HCT116 (cell line): ENCODE measurements at regions not wholly inside any gene's neighbourhood (a gene's known extent, or its start where the extent isn't known, plus 50 kb on each side); places are given as distances from the start of the nearest gene placed in this dataset.

Experiments used
- CEBPB ChIP-seq: IDR thresholded peaks from 2 replicates; pipeline ENCODE4 v1.6.1; 2012; ENCODE audit warnings: low read depth
- EGR1 ChIP-seq: IDR thresholded peaks from 2 replicates; pipeline ENCODE4 v1.6.1; 2012; ENCODE audit warnings: low read depth
- ELF1 ChIP-seq: IDR thresholded peaks from 2 replicates; pipeline ENCODE4 v1.6.1; 2012; ENCODE audit warnings: low read depth, borderline replicate concordance
- EZH2phosphoT487 ChIP-seq: fragments of 200-600 bp; IDR thresholded peaks from 2 replicates; pipeline ENCODE4 v1.6.1; 2018; ENCODE audit warnings: antibody characterized with exemption, borderline replicate concordance
- FOSL1 ChIP-seq: IDR thresholded peaks from 2 replicates; pipeline ENCODE4 v1.6.1; 2012; ENCODE audit warnings: low read depth
- RAD21 ChIP-seq: IDR thresholded peaks from 2 replicates; pipeline ENCODE4 v1.6.1; 2012; ENCODE audit warnings: low read depth, mild to moderate bottlenecking
- SIN3A ChIP-seq: IDR thresholded peaks from 2 replicates; pipeline ENCODE4 v1.6.1; 2012; ENCODE audit warnings: low read depth
- ZNF274 ChIP-seq: fragments of 200-500 bp; sonication (Bioruptor generic); IDR thresholded peaks from 2 replicates; pipeline ENCODE4 v1.6.1; 2014; ENCODE audit warnings: mild to moderate bottlenecking, low read depth, low read length, inconsistent platforms
- TF ChIP-seq, protein P1 (sequence below), 3 experiments: fragments of 200-600 bp in 1 of 3; sonication (generic) in 1 of 3; IDR thresholded peaks in 2 of 3; conservative IDR thresholded peaks in 1 of 3; 2 replicates each; pipeline ENCODE4 v1.5.1; 2012 to 2017; ENCODE audit warnings: low read depth in 2 of 3, low read length in 2 of 3, antibody characterized with exemption in 1 of 3, borderline replicate concordance in 1 of 3, control low read depth in 1 of 3, mild to moderate bottlenecking in 1 of 3, mixed read lengths in 1 of 3, mixed run types in 1 of 3, moderate library complexity in 1 of 3; ENCODE audit not compliant: insufficient read depth in 1 of 3
- TF ChIP-seq, protein P2 (sequence below): IDR thresholded peaks from 2 replicates; pipeline ENCODE4 v1.6.1; 2012
- TF ChIP-seq, protein P3 (sequence below): IDR thresholded peaks from 2 replicates; pipeline ENCODE4 v1.6.1; 2011; ENCODE audit warnings: mild to moderate bottlenecking, low read length, moderate library complexity; ENCODE audit not compliant: insufficient replicate concordance; ENCODE audit errors: extremely low read depth

DNA sequence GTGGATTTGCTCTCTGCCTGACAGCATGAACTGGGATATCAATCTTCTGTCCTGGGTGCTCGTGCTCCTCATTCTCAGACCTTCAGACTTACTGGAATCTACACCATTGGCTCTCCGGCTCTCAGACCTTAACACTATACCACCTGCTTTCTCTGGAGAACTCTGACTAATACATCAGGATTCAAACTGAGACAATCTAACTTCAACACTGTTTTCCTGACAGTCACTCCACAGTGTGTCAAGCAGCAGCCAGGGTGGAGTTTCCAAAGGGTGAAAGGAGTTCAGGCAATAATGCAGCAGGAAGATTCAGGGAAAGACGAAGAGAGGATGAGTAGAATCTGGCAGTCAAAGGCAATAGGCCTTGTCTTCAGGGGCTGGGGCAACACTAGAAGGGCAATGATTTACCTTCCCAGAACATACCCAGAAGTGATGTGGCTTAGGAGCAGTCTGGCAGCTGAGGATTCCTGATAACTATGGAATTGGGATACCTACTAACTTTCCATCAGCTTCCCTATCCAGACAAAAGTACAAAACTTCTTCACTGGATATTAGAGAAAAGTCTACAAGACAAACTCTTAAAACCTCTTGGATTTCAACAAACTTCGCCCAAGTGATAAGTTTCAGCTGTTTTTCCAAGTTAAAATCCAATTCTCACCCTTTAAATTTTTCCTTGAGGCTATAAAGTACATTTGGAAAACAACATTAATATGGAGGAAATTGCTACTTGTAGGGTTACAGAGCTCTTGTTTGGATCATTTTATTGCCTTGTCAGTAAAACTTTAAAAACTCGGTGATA lies 58.4 kb upstream of the SLIT2 start (continued):
- TF ChIP-seq, protein P1, sequence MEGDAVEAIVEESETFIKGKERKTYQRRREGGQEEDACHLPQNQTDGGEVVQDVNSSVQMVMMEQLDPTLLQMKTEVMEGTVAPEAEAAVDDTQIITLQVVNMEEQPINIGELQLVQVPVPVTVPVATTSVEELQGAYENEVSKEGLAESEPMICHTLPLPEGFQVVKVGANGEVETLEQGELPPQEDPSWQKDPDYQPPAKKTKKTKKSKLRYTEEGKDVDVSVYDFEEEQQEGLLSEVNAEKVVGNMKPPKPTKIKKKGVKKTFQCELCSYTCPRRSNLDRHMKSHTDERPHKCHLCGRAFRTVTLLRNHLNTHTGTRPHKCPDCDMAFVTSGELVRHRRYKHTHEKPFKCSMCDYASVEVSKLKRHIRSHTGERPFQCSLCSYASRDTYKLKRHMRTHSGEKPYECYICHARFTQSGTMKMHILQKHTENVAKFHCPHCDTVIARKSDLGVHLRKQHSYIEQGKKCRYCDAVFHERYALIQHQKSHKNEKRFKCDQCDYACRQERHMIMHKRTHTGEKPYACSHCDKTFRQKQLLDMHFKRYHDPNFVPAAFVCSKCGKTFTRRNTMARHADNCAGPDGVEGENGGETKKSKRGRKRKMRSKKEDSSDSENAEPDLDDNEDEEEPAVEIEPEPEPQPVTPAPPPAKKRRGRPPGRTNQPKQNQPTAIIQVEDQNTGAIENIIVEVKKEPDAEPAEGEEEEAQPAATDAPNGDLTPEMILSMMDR (IDR thresholded peaks at IDR 0.05 in 2 of 3, conservative IDR thresholded peaks at IDR 0.05 in 1 of 3; ENCODE audit: borderline replicate concordance in 1 of 3, insufficient read depth in 1 of 3, low read depth in 2 of 3, low read length in 2 of 3): no peak
- TF ChIP-seq, protein P2, sequence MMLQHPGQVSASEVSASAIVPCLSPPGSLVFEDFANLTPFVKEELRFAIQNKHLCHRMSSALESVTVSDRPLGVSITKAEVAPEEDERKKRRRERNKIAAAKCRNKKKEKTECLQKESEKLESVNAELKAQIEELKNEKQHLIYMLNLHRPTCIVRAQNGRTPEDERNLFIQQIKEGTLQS: no peak
- TF ChIP-seq EZH2phosphoT487 (no peak), CEBPB (no peak), SIN3A (no peak), ELF1 (no peak), FOSL1 (no peak), EGR1 (no peak), RAD21 (no peak), ZNF274 (no peak)
- TF ChIP-seq, protein P3, sequence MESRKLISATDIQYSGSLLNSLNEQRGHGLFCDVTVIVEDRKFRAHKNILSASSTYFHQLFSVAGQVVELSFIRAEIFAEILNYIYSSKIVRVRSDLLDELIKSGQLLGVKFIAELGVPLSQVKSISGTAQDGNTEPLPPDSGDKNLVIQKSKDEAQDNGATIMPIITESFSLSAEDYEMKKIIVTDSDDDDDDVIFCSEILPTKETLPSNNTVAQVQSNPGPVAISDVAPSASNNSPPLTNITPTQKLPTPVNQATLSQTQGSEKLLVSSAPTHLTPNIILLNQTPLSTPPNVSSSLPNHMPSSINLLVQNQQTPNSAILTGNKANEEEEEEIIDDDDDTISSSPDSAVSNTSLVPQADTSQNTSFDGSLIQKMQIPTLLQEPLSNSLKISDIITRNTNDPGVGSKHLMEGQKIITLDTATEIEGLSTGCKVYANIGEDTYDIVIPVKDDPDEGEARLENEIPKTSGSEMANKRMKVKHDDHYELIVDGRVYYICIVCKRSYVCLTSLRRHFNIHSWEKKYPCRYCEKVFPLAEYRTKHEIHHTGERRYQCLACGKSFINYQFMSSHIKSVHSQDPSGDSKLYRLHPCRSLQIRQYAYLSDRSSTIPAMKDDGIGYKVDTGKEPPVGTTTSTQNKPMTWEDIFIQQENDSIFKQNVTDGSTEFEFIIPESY: no peak
